ENCODE measurements at regions not wholly inside any gene's neighbourhood (a gene's known extent, or its start where the extent isn't known, plus 50 kb on each side); places are given as distances from the start of the nearest gene placed in this dataset.
A peak's percentile ranks its signal among the peaks of the same experiment; 100 is the strongest.
"Not testable (repeated sequence)": the region's sequence is repeated elsewhere in the genome, so short reads cannot be mapped to it uniquely, and the experiment has no call there.

DNA sequence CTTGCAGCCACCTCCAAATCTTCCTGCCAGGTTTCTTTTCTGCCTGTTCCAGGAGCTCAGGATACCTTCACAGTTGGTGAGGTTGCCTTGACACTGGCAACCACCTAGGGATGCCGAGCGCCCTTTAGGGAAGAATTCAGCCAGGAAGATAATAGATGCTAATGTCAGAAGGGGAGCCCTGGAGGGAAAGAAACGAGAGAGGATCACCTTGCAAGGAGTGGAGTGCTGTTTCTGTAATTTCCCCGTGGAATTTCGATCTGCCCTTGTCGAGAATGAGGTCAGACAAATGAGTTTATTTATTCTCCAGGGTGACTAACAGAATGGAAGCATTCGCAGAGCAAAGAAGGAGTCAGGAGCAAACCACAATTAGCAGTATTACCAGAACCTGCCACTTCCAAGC is 315.8 kb upstream of the KAZN start:
- in situ Hi-C loops (cut with HindIII; ENCODE audit: low sequenced_read_pairs): no loop called here
- TF ChIP-seq, protein P1, sequence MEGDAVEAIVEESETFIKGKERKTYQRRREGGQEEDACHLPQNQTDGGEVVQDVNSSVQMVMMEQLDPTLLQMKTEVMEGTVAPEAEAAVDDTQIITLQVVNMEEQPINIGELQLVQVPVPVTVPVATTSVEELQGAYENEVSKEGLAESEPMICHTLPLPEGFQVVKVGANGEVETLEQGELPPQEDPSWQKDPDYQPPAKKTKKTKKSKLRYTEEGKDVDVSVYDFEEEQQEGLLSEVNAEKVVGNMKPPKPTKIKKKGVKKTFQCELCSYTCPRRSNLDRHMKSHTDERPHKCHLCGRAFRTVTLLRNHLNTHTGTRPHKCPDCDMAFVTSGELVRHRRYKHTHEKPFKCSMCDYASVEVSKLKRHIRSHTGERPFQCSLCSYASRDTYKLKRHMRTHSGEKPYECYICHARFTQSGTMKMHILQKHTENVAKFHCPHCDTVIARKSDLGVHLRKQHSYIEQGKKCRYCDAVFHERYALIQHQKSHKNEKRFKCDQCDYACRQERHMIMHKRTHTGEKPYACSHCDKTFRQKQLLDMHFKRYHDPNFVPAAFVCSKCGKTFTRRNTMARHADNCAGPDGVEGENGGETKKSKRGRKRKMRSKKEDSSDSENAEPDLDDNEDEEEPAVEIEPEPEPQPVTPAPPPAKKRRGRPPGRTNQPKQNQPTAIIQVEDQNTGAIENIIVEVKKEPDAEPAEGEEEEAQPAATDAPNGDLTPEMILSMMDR (IDR thresholded peaks at IDR 0.05; ENCODE audit: low read depth, low read length, missing control alignments): no peak
- DNase-seq (ENCODE audit: low read depth): peak; percentile 40
- no peak overlapping the region for H3K4me3 ChIP-seq (ENCODE audit: low read depth, low read length)

DNA sequence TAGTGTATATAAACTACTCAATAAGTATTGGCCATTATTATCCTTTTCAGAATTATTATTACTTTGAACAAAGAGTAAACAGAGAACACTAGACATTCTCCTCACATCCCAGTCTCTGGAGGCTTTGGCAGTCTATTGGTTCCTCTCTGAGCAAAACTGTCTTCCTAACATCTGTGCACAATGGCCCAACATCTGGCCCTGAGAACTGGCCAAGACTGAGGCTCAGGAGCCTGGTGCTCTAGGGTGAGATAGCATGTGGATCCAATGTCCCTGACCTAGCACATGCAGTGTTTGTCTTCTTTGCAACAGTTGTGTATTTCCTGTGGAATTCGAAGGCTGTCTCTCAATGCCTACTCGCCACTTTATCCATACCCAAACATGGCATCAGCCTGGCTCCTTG is 313.2 kb upstream of the KAZN start:
- TF ChIP-seq, protein P1 (IDR thresholded peaks at IDR 0.05; ENCODE audit: low read depth, low read length, missing control alignments): no peak
- H3K4me3 ChIP-seq (ENCODE audit: low read depth, low read length): no peak overlapping the region
- in situ Hi-C loops (cut with HindIII; ENCODE audit: low sequenced_read_pairs): no loop called here
- no peak for DNase-seq (ENCODE audit: low read depth)

GRCh38 chr1:14291182-14291581 is 307.3 kb upstream of the KAZN start:
- H3K4me3 ChIP-seq (ENCODE audit: low read depth, low read length); in situ Hi-C loops (cut with HindIII; ENCODE audit: low sequenced_read_pairs); DNase-seq (ENCODE audit: low read depth): not testable (repeated sequence)

DNA sequence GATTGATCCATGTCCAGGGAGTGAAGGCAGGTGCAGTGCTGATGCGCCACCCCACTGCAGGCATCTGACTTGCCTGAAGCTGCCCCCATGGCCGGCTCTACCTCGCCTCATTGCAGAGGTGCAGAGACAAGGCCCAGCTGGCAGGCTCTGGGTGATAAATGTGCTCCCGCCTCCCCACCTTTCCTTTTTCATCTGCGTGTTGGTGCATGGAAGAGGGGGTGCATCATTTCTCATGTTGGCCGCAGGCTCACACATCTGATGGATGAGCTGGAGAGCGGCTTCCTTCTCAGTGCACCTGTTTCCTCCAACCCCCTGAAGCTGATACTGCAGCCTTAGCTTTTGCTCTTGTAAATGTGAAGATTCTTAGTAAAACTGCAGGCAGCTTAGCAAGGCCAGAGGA is 306.0 kb upstream of the KAZN start:
- in situ Hi-C loops (cut with HindIII; ENCODE audit: low sequenced_read_pairs): no loop called here
- DNase-seq (ENCODE audit: low read depth): no peak
- no peak overlapping the region for H3K4me3 ChIP-seq (ENCODE audit: low read depth, low read length)
- TF ChIP-seq, protein P1 (IDR thresholded peaks at IDR 0.05; ENCODE audit: low read depth, low read length, missing control alignments): no peak

- no peak for DNase-seq (ENCODE audit: low read depth)
- H3K4me3 ChIP-seq (ENCODE audit: low read depth, low read length): no peak overlapping the region
- in situ Hi-C loops (cut with HindIII; ENCODE audit: low sequenced_read_pairs): no loop called here
- TF ChIP-seq, protein P1 (IDR thresholded peaks at IDR 0.05; ENCODE audit: low read depth, low read length, missing control alignments): no peak
Observed at GRCh38 chr1:14294006-14294405, 304.5 kb upstream of the KAZN start.

- peak; percentile 38 for DNase-seq (ENCODE audit: low read depth)
- in situ Hi-C loops (cut with HindIII; ENCODE audit: low sequenced_read_pairs): no loop called here
- no peak overlapping the region for H3K4me3 ChIP-seq (ENCODE audit: low read depth, low read length)
- TF ChIP-seq, protein P1 (IDR thresholded peaks at IDR 0.05; ENCODE audit: low read depth, low read length, missing control alignments): no peak
Observed at GRCh38 chr1:14294860-14295536, 303.5 kb upstream of the KAZN start.

GRCh38 chr1:14296795-14297194 is 301.7 kb upstream of the KAZN start:
- TF ChIP-seq, protein P1 (IDR thresholded peaks at IDR 0.05; ENCODE audit: low read depth, low read length, missing control alignments): no peak
- peak; percentile 22 for DNase-seq (ENCODE audit: low read depth)
- in situ Hi-C loops (cut with HindIII; ENCODE audit: low sequenced_read_pairs): no loop called here
- no peak overlapping the region for H3K4me3 ChIP-seq (ENCODE audit: low read depth, low read length)
